Transverse colon (tissue), 4 donors: ENCODE measurements at regions not wholly inside any gene's neighbourhood (a gene's known extent, or its start where the extent isn't known, plus 50 kb on each side); places are given as distances from the start of the nearest gene placed in this dataset.

ENCODE experiments used
- DNase-seq: peaks from one replicate; pipeline ENCODE4 v3.0.0-alpha.2; 2019
- H3K27ac ChIP-seq, 4 donors: fragments of 200-600 bp; sonication (generic); 2 replicates each; pipeline ENCODE4 v1.5.1; 2016 to 2018; ENCODE audit warnings: inconsistent platforms in 4 of 4
- H3K27me3 ChIP-seq: fragments of 200-600 bp; sonication (generic); 2 replicates; pipeline ENCODE4 v1.5.1; 2017; ENCODE audit warnings: inconsistent platforms
- H3K36me3 ChIP-seq, 4 donors: fragments of 200-600 bp; sonication (generic); 2 replicates each; pipeline ENCODE4 v1.5.1; 2017 to 2019; ENCODE audit warnings: inconsistent platforms in 4 of 4
- H3K4me1 ChIP-seq, 4 donors: fragments of 200-600 bp; sonication (generic); 2 replicates each; pipeline ENCODE4 v1.5.1; 2017 to 2020; ENCODE audit warnings: inconsistent platforms in 4 of 4
- H3K4me3 ChIP-seq, 4 donors: fragments of 200-600 bp; sonication (generic); 1 replicate in 1 of 4; 2 replicates in 3 of 4; pipeline versions ENCODE4 v1.5.1 to v1.6.1; 2017 to 2019; ENCODE audit warnings: inconsistent platforms in 4 of 4
- H3K9me3 ChIP-seq, 2 donors: fragments of 200-600 bp; sonication (generic); 2 replicates each; pipeline ENCODE4 v1.5.1; 2017 to 2019; ENCODE audit warnings: inconsistent platforms in 2 of 2
- CTCF ChIP-seq, 5 experiments: fragments of 200-600 bp in 3 of 5; fragments of 450-650 bp in 2 of 5; sonication (generic) in 3 of 5; IDR thresholded peaks; 1 replicate in 2 of 5; 2 replicates in 3 of 5; pipeline ENCODE4 v1.5.1; 2016 to 2017; ENCODE audit warnings: antibody characterized with exemption in 5 of 5, inconsistent platforms in 3 of 5, mild to moderate bottlenecking in 2 of 5, moderate library complexity in 1 of 5
- EP300 ChIP-seq: sonication (generic); formaldehyde crosslinking; IDR thresholded peaks from one replicate; pipeline ENCODE4 v1.6.1; 2017; ENCODE audit warnings: antibody characterized with exemption, low read depth
- POLR2A ChIP-seq: fragments of 450-650 bp; IDR thresholded peaks from one replicate; pipeline ENCODE4 v1.6.1; 2016; ENCODE audit warnings: antibody characterized with exemption, mild to moderate bottlenecking, moderate library complexity
- POLR2AphosphoS5 ChIP-seq, 3 donors: sonication (generic); formaldehyde crosslinking; IDR thresholded peaks; one replicate each; pipeline ENCODE4 v1.6.1; 2016; ENCODE audit warnings: antibody characterized with exemption in 3 of 3
- WGBS, 2 donors: methylation state at CpG; one replicate each; pipeline ENCODE4 v1.1.5; 2018; ENCODE audit warnings: low coverage in 1 of 2; 5-methylcytosine and 5-hydroxymethylcytosine counted together
- in situ Hi-C, 4 donors: fragments of 200-750 bp; cut with MboI; loops; one replicate each; pipeline versions ENCODE4 v1.15.0 to v1.15.1; 2017; ENCODE audit warnings: low sequenced_read_pairs in 3 of 4, low pct_ligation_motif_present in 1 of 4, low pct_unique_long_range_greater_than_20kb in 1 of 4
- intact Hi-C: fragments of 100-400 bp; cut with DNase I; formaldehyde crosslinking; loops from one replicate; pipeline ENCODE4 v1.15.1; 2023; ENCODE audit warnings: low total_unique reads

GRCh38 chr14:34098045-34098984, 147.4 kb upstream of the EGLN3 start:
- TF ChIP-seq POLR2AphosphoS5 (IDR thresholded peaks at IDR 0.05) (no peak), EP300 (no peak), CTCF (IDR thresholded peaks at IDR 0.05) (peak; percentile 40 to 53 (median 52))
- H3K27ac ChIP-seq: no peak overlapping the region
- H3K4me3 ChIP-seq: no peak overlapping the region
- H3K9me3 ChIP-seq: no peaks in the 10 kb centered on the region
- intact Hi-C loops (loop anchor here (10.0 kb wide), 1 partner anchor 254 kb away; no protein-coding TSS in a partner anchor), in situ Hi-C loops (loop anchor here in 2 of 4 donors (10.0 to 25.0 kb wide), 2 partner anchors 254 to 261 kb away; no protein-coding TSS in a partner anchor)
- H3K4me1 ChIP-seq: peaks cover 0 to 19% (median 8%) of the 10 kb centered on the region in 4 donors
- WGBS, 2 donors: 40 to 50% methylated on average over 7 to 8 of the region's 8 CpGs
- DNase-seq: peak; percentile 24
- no peaks in the 10 kb centered on the region for H3K36me3 ChIP-seq
- no peaks in the 10 kb centered on the region for H3K27me3 ChIP-seq

- H3K4me1 ChIP-seq: peaks cover 0 to 19% (median 8%) of the 10 kb centered on the region in 4 donors
- 91% methylated on average over 9 of the region's 9 CpGs; no CpG with 5 or more reads in 1 of the 2 donors for WGBS, 2 donors
- H3K36me3 ChIP-seq: no peaks in the 10 kb centered on the region
- intact Hi-C loops (loop anchor here (10.0 kb wide), 1 partner anchor 253 kb away; no protein-coding TSS in a partner anchor), in situ Hi-C loops (loop anchor here in 2 of 4 donors (10.0 to 25.0 kb wide), 2 partner anchors 253 to 260 kb away; no protein-coding TSS in a partner anchor)
- DNase-seq: no peak
- no peak overlapping the region for H3K4me3 ChIP-seq
- no peaks in the 10 kb centered on the region for H3K27me3 ChIP-seq
- no peaks in the 10 kb centered on the region for H3K9me3 ChIP-seq
- no peak overlapping the region for H3K27ac ChIP-seq
- TF ChIP-seq POLR2AphosphoS5 (IDR thresholded peaks at IDR 0.05) (no peak), CTCF (IDR thresholded peaks at IDR 0.05) (no peak), POLR2A (no peak), EP300 (no peak)
Measured at GRCh38 chr14:34097644-34098043, 146.8 kb upstream of the EGLN3 start.

- no peak overlapping the region for H3K4me3 ChIP-seq
- no peaks in the 10 kb centered on the region for H3K9me3 ChIP-seq
- H3K4me1 ChIP-seq: peaks cover 0 to 13% (median 6%) of the 10 kb centered on the region in 4 donors
- in situ Hi-C loops (loop anchor here in 2 of 4 donors (10.0 to 25.0 kb wide), 2 partner anchors 250 to 257 kb away; no protein-coding TSS in a partner anchor), intact Hi-C loops (loop anchor here (10.0 kb wide), 1 partner anchor 250 kb away; no protein-coding TSS in a partner anchor)
- TF ChIP-seq POLR2AphosphoS5 (IDR thresholded peaks at IDR 0.05): no peak
- no peak for TF ChIP-seq CTCF (IDR thresholded peaks at IDR 0.05)
- TF ChIP-seq EP300: no peak
- no peak for TF ChIP-seq POLR2A
- DNase-seq: no peak
- H3K36me3 ChIP-seq: no peaks in the 10 kb centered on the region
- no peak overlapping the region for H3K27ac ChIP-seq
- no peaks in the 10 kb centered on the region for H3K27me3 ChIP-seq
Measured at GRCh38 chr14:34094384-34094783, 143.5 kb upstream of the EGLN3 start.

- DNase-seq: no peak
- no peaks in the 10 kb centered on the region for H3K9me3 ChIP-seq
- H3K27ac ChIP-seq: no peak overlapping the region
- in situ Hi-C loops (loop anchor here in 2 of 4 donors (10.0 to 25.0 kb wide), 2 partner anchors 249 to 257 kb away; no protein-coding TSS in a partner anchor), intact Hi-C loops (loop anchor here (10.0 kb wide), 1 partner anchor 249 kb away; no protein-coding TSS in a partner anchor)
- H3K36me3 ChIP-seq: no peaks in the 10 kb centered on the region
- H3K4me1 ChIP-seq: peaks cover 0 to 8% (median 4%) of the 10 kb centered on the region in 4 donors
- no peak for TF ChIP-seq POLR2A
- no peak for TF ChIP-seq EP300
- no peak for TF ChIP-seq CTCF (IDR thresholded peaks at IDR 0.05)
- TF ChIP-seq POLR2AphosphoS5 (IDR thresholded peaks at IDR 0.05): no peak
- WGBS, 2 donors: 85 to 100% methylated on average over 2 to 3 of the region's 3 CpGs
- H3K27me3 ChIP-seq: no peaks in the 10 kb centered on the region
- H3K4me3 ChIP-seq: no peak overlapping the region
Measured at GRCh38 chr14:34093883-34094282, 143.0 kb upstream of the EGLN3 start.
